ENCODE measurements at regions not wholly inside any gene's neighbourhood (a gene's known extent, or its start where the extent isn't known, plus 50 kb on each side); places are given as distances from the start of the nearest gene placed in this dataset.

DNA sequence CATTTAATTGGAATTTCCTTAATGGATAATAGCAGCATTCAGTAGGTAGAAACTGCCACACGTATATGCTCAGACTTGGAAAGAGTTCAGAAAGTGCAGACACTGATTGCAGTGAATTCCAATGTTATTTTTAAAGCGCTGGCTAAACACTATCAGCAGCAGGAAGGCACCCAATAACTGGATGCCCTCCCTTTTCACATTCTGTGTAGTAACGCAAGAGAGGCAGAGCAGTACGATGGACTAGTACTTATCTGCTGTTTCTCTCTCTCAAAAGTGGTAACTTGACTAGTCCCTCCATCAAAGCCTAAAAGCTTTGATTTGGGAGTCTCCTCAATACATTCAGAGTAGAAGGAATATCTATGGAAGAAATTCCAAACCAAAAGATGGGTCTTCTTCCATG lies 791.0 kb downstream of the TMTC2 start:
- CTCF ChIA-PET: no interaction called here
- H3K27me3 Mint-ChIP-seq (ENCODE audit: insufficient read depth, unreplicated experiment): no peaks in the 10 kb centered on the region
- no peaks in the 10 kb centered on the region for H3K9me3 Mint-ChIP-seq (ENCODE audit: unreplicated experiment)
- no peak for DNase-seq (ENCODE audit: unreplicated experiment)
- H3K4me3 Mint-ChIP-seq (ENCODE audit: unreplicated experiment): no peak overlapping the region
- H3K4me1 Mint-ChIP-seq (ENCODE audit: insufficient read depth, unreplicated experiment): peaks cover 5% of the 10 kb centered on the region
- BruUV-seq (replicated peaks): no TSS peak
- POLR2A ChIA-PET: no interaction called here
- no peak overlapping the region for H3K27ac Mint-ChIP-seq (ENCODE audit: low read depth, unreplicated experiment)
- TF ChIP-seq, protein P1, sequence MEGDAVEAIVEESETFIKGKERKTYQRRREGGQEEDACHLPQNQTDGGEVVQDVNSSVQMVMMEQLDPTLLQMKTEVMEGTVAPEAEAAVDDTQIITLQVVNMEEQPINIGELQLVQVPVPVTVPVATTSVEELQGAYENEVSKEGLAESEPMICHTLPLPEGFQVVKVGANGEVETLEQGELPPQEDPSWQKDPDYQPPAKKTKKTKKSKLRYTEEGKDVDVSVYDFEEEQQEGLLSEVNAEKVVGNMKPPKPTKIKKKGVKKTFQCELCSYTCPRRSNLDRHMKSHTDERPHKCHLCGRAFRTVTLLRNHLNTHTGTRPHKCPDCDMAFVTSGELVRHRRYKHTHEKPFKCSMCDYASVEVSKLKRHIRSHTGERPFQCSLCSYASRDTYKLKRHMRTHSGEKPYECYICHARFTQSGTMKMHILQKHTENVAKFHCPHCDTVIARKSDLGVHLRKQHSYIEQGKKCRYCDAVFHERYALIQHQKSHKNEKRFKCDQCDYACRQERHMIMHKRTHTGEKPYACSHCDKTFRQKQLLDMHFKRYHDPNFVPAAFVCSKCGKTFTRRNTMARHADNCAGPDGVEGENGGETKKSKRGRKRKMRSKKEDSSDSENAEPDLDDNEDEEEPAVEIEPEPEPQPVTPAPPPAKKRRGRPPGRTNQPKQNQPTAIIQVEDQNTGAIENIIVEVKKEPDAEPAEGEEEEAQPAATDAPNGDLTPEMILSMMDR (IDR thresholded peaks at IDR 0.05; ENCODE audit: unreplicated experiment): no peak
- intact Hi-C loops (cut with micrococcal nuclease): no loop called here
- no peaks in the 10 kb centered on the region for H3K36me3 Mint-ChIP-seq (ENCODE audit: insufficient read depth, unreplicated experiment)

DNA sequence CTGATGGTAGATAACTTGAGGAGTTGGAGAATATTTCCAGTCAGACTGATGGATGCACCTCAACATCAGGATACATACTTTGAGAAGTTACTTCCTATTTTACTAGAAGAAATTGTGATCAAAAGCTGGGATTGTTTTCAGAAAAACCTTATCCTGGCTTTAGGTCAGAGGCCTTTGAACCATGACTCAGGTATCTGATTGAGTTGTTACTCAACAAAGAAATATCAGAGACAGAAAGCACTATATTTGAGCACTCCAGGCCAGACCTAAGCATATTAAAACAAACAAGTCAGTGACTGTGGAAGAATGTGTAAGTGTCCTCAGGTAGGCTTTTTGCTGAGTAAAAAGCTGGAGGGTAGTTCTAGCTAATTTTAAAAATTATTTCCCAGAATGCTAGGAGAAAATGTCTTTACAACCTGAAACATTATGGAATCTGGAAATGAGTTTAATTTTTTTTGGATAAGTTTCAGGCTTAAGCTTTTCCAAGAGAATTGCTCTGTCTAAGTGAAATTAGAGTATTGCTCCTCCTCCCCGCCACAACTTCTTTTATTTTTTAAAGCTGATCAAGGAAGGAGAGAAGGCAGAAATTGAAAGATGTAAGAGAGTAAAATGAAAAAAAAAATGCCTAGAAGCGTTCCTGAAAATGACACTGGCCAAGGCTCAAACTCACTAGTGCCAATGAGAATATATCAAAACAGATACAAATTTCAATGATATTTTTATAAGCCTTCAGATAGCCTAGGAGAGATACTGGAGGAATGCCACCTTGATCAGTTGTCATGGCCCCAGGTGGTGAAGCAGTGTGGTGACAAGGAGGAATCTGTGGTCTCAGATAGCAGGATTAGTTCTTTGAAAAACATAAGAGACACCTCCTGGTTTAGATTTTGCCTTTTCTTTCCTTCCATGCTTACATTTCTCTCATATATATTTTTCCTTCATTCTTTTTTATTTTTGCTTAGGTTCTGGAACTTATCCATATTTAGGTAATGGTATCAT lies 790.3 kb downstream of the TMTC2 start:
- Mint-ChIP-seq H3K27ac (ENCODE audit: low read depth, unreplicated experiment) (no peak overlapping the region), H3K4me1 (ENCODE audit: insufficient read depth, unreplicated experiment) (peaks cover 5% of the 10 kb centered on the region), H3K9me3 (ENCODE audit: unreplicated experiment) (no peaks in the 10 kb centered on the region), H3K27me3 (ENCODE audit: insufficient read depth, unreplicated experiment) (no peaks in the 10 kb centered on the region), H3K36me3 (ENCODE audit: insufficient read depth, unreplicated experiment) (no peaks in the 10 kb centered on the region), H3K4me3 (ENCODE audit: unreplicated experiment) (no peak overlapping the region)
- no peak for DNase-seq (ENCODE audit: unreplicated experiment)
- CTCF ChIA-PET: interaction anchor here (0.5 to 0.6 kb wide), 2 partner anchors 213 to 913 kb away, joined by 3 read pairs; no protein-coding TSS in a partner anchor
- no TSS peak for BruUV-seq (replicated peaks)
- TF ChIP-seq, protein P1 (IDR thresholded peaks at IDR 0.05; ENCODE audit: unreplicated experiment): no peak
- POLR2A ChIA-PET: no interaction called here
- intact Hi-C loops (cut with micrococcal nuclease): no loop called here

DNA sequence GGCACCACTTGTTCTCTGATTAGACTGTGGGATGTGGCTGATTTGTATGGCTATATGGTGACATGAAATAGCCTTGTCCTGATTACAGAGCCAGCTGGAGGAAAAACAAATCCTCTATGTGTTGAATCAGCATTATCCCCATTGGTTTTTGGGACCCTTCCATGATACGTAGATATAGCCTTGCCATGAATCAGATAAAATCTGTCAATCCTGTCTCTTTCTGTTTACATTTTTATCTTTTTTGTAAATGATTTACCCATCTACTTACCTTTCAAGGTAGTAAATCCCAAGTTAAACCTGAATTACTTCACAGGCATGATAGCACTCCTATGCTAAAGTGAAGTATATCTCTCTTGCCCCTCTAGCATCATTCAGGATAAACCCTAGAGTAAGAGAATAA lies 789.3 kb downstream of the TMTC2 start:
- Mint-ChIP-seq H3K9me3 (ENCODE audit: unreplicated experiment) (no peaks in the 10 kb centered on the region), H3K4me1 (ENCODE audit: insufficient read depth, unreplicated experiment) (peaks cover 5% of the 10 kb centered on the region), H3K27me3 (ENCODE audit: insufficient read depth, unreplicated experiment) (no peaks in the 10 kb centered on the region), H3K4me3 (ENCODE audit: unreplicated experiment) (no peak overlapping the region), H3K27ac (ENCODE audit: low read depth, unreplicated experiment) (no peak overlapping the region), H3K36me3 (ENCODE audit: insufficient read depth, unreplicated experiment) (no peaks in the 10 kb centered on the region)
- intact Hi-C loops (cut with micrococcal nuclease): no loop called here
- CTCF ChIA-PET: no interaction called here
- no peak for DNase-seq (ENCODE audit: unreplicated experiment)
- no TSS peak for BruUV-seq (replicated peaks)
- TF ChIP-seq, protein P1 (IDR thresholded peaks at IDR 0.05; ENCODE audit: unreplicated experiment): no peak
- POLR2A ChIA-PET: no interaction called here

DNA sequence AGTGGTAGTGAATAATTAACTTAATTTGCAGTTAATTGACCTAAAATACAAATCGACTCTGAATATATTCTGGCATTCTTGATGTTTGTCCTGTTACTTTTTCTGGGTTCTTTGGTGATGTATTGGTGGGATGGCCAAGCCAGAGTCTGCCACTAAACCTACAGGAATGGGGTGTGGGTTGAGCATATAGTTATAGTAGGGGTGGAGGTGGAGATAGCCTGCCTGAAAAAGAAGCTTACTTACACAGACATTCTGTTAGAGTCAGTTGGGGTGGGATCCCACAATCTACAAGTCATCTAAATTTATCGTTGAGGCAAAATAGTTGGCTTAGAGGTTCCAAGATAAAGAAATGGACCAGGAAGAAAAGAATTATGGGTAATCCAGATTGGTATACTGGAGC lies 787.7 kb downstream of the TMTC2 start:
- no peak for DNase-seq (ENCODE audit: unreplicated experiment)
- ChIA-PET POLR2A (interaction anchor here (0.7 kb wide), 2 partner anchors 502 to 1295 kb away, joined by 3 read pairs; no protein-coding TSS in a partner anchor), CTCF (interaction anchor here (0.6 kb wide), 1 partner anchor 324 kb away, joined by 3 read pairs; no protein-coding TSS in a partner anchor)
- Mint-ChIP-seq H3K36me3 (ENCODE audit: insufficient read depth, unreplicated experiment) (no peaks in the 10 kb centered on the region), H3K27me3 (ENCODE audit: insufficient read depth, unreplicated experiment) (no peaks in the 10 kb centered on the region), H3K9me3 (ENCODE audit: unreplicated experiment) (no peaks in the 10 kb centered on the region), H3K4me1 (ENCODE audit: insufficient read depth, unreplicated experiment) (peaks cover 5% of the 10 kb centered on the region), H3K4me3 (ENCODE audit: unreplicated experiment) (no peak overlapping the region), H3K27ac (ENCODE audit: low read depth, unreplicated experiment) (no peak overlapping the region)
- TF ChIP-seq, protein P1 (IDR thresholded peaks at IDR 0.05; ENCODE audit: unreplicated experiment): no peak
- intact Hi-C loops (cut with micrococcal nuclease): no loop called here
- no TSS peak for BruUV-seq (replicated peaks)

Measured in MCF 10A (cell line).